Hepatocyte (in vitro differentiated cells): ENCODE measurements at regions not wholly inside any gene's neighbourhood (a gene's known extent, or its start where the extent isn't known, plus 50 kb on each side); places are given as distances from the start of the nearest gene placed in this dataset.

ENCODE experiments used
- CTCF ChIP-seq: fragments of 200-600 bp; sonication (generic); IDR thresholded peaks from 2 replicates; pipeline ENCODE4 v1.5.1; 2016; ENCODE audit warnings: antibody characterized with exemption, mild to moderate bottlenecking; ENCODE audit not compliant: poor library complexity
- EZH2phosphoT487 ChIP-seq: fragments of 200-600 bp; sonication (generic); IDR thresholded peaks from one replicate; pipeline ENCODE4 v1.6.1; 2018; ENCODE audit warnings: antibody characterized with exemption, mild to moderate bottlenecking, low read depth, moderate library complexity; ENCODE audit not compliant: unreplicated experiment, severe bottlenecking

- TF ChIP-seq CTCF (no peak), EZH2phosphoT487 (no peak)
These were observed 82.4 kb upstream of the DACH1 start for GRCh38 chr13:71949441-71949840.
